Upper lobe of left lung (tissue), 4 donors: ENCODE measurements at regions not wholly inside any gene's neighbourhood (a gene's known extent, or its start where the extent isn't known, plus 50 kb on each side); places are given as distances from the start of the nearest gene placed in this dataset.

Experiments used
- CTCF ChIP-seq, 6 experiments: fragments of 450-650 bp in 4 of 6; fragments of 200-600 bp in 2 of 6; sonication (generic) in 2 of 6; IDR thresholded peaks; one replicate each; pipeline ENCODE4 v1.5.1; 2016 to 2019; ENCODE audit warnings: antibody characterized with exemption in 6 of 6
- POLR2AphosphoS5 ChIP-seq, 2 donors: sonication (generic); formaldehyde crosslinking; IDR thresholded peaks; one replicate each; pipeline ENCODE4 v1.5.1; 2017; ENCODE audit warnings: antibody characterized with exemption in 2 of 2

- TF ChIP-seq CTCF (IDR thresholded peaks at IDR 0.05) (no peak), POLR2AphosphoS5 (IDR thresholded peaks at IDR 0.05) (no peak)
These were observed 205.6 kb upstream of the ADAMTSL1 start for GRCh38 chr9:18268381-18268780.
